Amniotic stem cell (primary cell): ENCODE measurements at regions not wholly inside any gene's neighbourhood (a gene's known extent, or its start where the extent isn't known, plus 50 kb on each side); places are given as distances from the start of the nearest gene placed in this dataset.
"Not testable (repeated sequence)": the region's sequence is repeated elsewhere in the genome, so short reads cannot be mapped to it uniquely, and the experiment has no call there.

ENCODE experiments used
- DNase-seq: peaks from one replicate; lab custom pipeline; 2025; lab: John Stamatoyannopoulos, UW

DNA sequence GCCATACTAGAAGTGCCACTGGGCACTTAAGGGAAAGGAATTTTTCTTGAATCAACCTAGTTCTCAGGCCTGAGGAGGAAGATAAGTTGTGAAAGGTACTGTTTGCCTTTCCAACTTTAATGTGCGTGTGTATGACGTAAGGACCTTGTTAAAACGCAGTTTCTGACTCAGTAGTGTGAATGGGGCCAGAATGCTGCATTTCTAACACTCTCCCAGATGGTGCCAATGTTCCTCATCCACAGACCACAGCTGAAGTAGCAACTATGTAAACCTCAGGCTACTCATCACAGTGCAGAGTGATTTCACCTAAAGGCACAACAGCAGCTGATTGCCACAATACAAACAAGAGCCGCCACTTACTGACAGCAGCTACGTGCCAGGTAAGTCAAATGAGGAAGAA is 103.6 kb downstream of the OTOL1 start:
- no peak for DNase-seq

- DNase-seq: no peak
Observed at GRCh38 chr3:161602475-161602874, 105.9 kb downstream of the OTOL1 start.

DNA sequence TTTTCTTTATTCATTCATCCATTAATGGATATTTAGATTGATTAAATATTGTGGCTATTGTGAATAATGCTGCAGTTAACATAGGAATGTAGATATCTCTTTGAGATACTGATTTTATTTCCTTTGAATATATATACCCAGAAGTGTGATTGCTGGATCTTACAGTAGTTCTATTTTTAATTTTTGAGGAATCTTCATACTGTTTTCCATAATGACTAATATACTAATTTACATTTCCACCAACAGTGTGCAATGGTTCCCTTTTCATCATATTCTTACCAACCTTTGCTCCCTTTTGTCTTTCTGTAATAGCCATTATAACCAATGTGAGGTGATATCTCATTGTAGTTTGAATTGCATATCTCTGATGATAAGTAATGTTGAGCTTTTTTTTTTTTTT is 106.3 kb downstream of the OTOL1 start:
- DNase-seq: no peak

GRCh38 chr3:161607056-161607455 is 110.4 kb downstream of the OTOL1 start:
- no peak for DNase-seq

DNA sequence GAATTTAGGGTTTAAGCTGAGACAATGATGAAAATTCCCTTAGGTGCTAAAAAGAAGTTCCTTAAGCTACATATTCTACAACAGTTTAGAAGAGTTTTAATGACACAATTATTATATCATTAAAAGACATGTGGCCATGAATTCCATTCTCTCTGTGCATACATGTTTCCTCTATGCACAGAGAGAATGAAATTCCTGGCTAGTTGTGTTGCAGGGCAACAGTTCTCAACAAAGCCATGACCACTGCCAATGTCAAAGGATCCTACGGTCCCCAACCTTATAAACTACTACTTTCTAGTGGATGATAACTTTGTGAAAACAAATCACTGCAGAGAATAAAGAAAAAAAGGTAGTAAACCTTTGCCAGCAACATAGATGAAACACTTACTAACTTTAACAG is 122.7 kb downstream of the OTOL1 start:
- no peak for DNase-seq

GRCh38 chr3:161630794-161631193 is 134.2 kb downstream of the OTOL1 start:
- no peak for DNase-seq

- no peak for DNase-seq
Observed at GRCh38 chr3:161631536-161631935, 134.9 kb downstream of the OTOL1 start.

- no peak for DNase-seq
Observed at GRCh38 chr3:161637559-161637958, 141.0 kb downstream of the OTOL1 start.

- not testable (repeated sequence) for DNase-seq
Observed at GRCh38 chr3:161639095-161639494, 142.5 kb downstream of the OTOL1 start.

GRCh38 chr3:161640181-161640580 is 143.6 kb downstream of the OTOL1 start:
- no peak for DNase-seq

GRCh38 chr3:161641287-161641686 is 144.7 kb downstream of the OTOL1 start:
- DNase-seq: no peak

- DNase-seq: no peak
Observed at GRCh38 chr3:161644891-161645635, 148.5 kb downstream of the OTOL1 start.

GRCh38 chr3:161647936-161648470 is 151.4 kb downstream of the OTOL1 start:
- DNase-seq: no peak

DNA sequence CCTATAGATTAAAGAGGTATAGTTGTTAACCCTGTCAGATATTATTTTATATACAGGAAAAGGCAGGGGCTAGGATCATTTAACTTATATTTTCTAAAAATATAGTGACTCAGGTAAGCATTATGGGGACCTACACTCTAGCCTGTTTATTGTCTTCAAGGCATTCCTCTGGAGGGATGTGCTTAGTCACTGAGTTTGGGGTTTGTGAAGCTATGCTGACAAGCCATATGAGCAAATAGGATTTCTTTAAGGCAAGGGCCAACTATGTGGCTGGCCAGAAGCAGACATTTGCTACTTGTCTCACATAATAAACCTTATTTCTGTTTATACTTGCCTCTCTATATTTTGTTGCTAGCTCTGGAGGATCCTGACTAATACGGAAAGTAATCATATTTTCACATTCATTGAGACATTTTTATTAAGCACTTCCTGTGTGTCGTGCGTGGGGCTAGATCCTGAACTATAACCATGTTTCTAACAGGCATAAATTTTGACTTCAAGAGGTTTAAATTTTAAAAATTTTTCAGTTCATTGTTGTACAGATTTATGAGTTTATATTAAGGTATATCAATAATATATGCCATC is 153.4 kb downstream of the OTOL1 start:
- no peak for DNase-seq

- no peak for DNase-seq
Observed at GRCh38 chr3:161657786-161658185, 161.2 kb downstream of the OTOL1 start.

DNA sequence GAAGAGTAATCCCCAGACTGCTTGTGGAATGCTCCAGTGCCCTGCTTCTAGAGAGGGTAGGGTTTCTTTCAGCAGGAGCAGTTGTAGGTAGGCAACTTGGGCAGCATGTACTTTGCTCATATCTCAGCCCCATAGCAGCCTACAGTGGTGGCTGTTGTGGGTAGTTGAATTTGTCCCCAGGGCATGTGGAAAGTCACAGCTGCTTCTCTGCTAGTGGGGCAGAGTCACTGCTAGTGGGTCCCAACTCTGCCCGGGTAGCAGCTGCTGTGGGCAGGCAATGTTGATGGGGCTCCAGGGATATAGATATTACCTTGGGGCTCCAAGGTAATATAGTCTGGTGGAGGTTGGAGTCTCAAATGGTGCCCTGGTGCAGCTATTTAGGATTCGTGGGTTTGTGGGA is 174.5 kb downstream of the OTOL1 start:
- DNase-seq: no peak

GRCh38 chr3:161672478-161672877 is 175.9 kb downstream of the OTOL1 start:
- DNase-seq: no peak

DNA sequence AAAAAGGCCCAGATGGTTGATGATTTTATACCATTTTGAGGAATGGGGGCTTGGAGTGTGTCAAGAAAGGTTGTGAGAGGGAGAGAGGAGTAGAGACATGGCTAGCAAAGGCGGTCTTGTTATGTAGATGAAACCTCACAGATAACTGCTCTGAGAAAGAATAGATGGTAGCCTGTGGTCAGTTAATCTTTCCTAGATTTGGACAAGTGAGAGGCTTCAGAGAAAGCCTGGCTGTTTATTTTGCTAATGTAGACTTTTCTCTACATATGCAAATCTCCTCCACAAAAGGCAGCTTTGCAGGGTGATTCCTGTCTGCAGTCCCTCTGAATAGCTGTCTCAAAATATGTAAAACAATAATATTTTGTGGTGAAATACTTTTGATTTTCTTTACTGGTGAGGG is 177.3 kb downstream of the OTOL1 start:
- no peak for DNase-seq

GRCh38 chr3:161674402-161674801 is 177.8 kb downstream of the OTOL1 start:
- DNase-seq: no peak

DNA sequence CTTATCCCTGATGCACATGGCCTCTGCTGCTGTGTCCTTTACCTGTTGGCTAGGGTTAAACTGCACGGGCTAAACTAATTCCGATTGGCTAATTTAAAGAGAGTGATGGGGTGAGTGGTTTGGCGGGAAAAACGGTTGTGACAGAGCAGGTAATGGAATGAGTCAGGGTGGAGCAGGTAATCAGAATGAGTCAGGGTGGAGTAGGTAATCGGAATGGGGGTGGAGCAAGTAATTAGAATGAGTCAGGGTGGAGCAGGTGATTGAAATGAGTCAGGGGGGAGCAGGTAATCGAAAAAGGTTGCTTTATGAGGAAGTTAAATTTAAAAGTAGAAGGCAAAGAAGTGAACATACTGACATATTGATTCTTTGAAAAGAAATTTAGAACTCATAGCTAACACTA is 185.2 kb downstream of the OTOL1 start:
- DNase-seq: not testable (repeated sequence)

DNA sequence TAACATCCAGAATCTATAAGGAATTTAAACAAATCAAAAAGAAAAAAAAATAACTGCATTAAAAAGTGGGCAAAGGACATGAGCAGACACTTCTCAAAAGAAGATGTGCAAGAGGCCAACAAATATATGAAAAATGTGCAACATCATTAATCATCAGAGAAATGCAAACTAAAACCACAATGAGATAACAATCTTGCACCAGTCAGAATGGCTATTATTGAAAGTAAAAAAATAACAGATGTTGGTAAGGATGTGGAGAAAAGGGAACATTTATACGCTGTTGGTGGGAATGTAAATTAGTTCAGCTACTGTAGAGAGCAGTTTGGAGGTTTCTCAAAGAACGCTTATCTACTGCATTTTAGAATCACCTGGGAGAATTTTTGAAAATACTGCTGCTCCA is 186.1 kb downstream of the OTOL1 start:
- no peak for DNase-seq

DNA sequence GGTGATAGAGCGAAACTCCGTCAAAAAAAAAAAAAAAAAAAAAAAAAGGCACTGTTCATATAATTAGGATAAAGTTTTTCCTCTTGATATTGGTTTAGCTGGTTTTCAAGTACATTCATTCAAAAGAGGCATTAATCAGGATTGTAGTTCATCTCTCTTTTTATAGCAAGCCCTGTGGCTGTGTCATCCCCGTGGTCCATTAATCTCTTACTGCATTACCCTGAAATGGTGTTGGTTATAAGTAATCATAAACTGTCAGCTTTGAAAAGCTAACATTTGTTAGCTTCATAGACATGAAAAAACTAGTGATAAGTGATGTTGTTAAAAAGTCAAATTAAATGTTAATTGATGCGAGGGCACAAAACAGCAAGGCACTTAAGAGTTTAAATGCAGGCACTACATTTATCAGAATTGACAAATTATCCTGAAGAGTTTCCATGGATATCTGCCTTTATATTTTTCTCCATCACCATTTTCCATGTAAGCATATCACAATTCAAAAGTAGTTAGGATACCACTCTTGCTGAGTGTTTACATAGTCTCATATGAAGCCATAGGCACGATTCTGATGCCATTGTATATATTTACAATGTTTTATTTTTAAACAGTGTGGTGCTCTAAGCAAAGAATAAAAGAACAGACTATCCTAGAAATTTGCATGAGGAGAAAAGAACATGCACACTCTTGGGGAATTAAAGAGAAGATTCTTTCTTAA is 193.1 kb downstream of the OTOL1 start:
- DNase-seq: no peak

GRCh38 chr3:161690299-161690620 is 193.7 kb downstream of the OTOL1 start:
- DNase-seq: no peak
